ENCODE measurements at regions not wholly inside any gene's neighbourhood (a gene's known extent, or its start where the extent isn't known, plus 50 kb on each side); places are given as distances from the start of the nearest gene placed in this dataset.

DNA sequence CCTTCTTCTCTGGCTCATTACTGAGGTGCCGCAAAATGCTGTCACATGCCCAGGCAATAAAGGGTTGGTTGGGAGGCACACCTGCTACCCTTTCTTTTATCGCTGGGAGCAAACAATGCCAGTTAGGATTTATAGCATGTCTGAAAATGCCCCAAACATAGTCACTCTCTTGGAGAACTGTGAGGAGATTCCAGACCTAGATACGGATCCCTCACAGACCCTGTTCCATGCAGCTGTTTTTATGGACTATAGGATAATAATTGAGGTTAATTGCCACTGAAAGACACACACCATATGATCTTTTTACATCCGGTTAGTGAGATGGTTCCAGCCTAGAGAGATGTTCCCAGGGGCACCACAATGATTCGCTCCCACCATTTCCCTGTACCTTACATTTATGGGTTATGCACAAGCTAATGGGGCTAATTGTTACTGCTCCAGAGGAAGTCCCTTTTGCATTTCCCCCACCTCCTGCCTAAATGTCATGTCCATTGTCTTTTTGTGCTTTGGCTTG is 318.1 kb downstream of the PIK3R1 start:
- intact Hi-C loops (cut with micrococcal nuclease; ENCODE audit: unreplicated experiment): no loop called here
- BruUV-seq (replicated peaks): no TSS peak
- Histone ChIP-seq H3K27me3 (ENCODE audit: control insufficient read depth, insufficient read depth, low read length) (no peaks in the 10 kb centered on the region), H3K27ac (ENCODE audit: low read length) (no peak overlapping the region), H3K4me1 (ENCODE audit: control insufficient read depth, insufficient read depth, low read length) (no peaks in the 10 kb centered on the region), H3K4me3 (ENCODE audit: low read depth in 2 of 2, low read length in 2 of 2) (no peak overlapping the region), H3K9me3 (ENCODE audit: control insufficient read depth, insufficient read depth, low read depth, low read length) (no peaks in the 10 kb centered on the region), H3K36me3 (ENCODE audit: control insufficient read depth, insufficient read depth, low read length) (no peaks in the 10 kb centered on the region)
- POLR2A ChIA-PET: no interaction called here
- DNase-seq (ENCODE audit: low read depth, low spot score) (no peak), ATAC-seq (no peak)
- TF ChIP-seq POLR2AphosphoS5 (IDR thresholded peaks at IDR 0.05; ENCODE audit: low read depth, low read length): no peak
- TF ChIP-seq TCF7L2 (IDR thresholded peaks at IDR 0.05; ENCODE audit: low read depth, low read length): no peak
- no peak for TF ChIP-seq SIN3A (IDR thresholded peaks at IDR 0.05; ENCODE audit: borderline replicate concordance, insufficient read depth, low read depth, low read length)
- TF ChIP-seq, protein P1, sequence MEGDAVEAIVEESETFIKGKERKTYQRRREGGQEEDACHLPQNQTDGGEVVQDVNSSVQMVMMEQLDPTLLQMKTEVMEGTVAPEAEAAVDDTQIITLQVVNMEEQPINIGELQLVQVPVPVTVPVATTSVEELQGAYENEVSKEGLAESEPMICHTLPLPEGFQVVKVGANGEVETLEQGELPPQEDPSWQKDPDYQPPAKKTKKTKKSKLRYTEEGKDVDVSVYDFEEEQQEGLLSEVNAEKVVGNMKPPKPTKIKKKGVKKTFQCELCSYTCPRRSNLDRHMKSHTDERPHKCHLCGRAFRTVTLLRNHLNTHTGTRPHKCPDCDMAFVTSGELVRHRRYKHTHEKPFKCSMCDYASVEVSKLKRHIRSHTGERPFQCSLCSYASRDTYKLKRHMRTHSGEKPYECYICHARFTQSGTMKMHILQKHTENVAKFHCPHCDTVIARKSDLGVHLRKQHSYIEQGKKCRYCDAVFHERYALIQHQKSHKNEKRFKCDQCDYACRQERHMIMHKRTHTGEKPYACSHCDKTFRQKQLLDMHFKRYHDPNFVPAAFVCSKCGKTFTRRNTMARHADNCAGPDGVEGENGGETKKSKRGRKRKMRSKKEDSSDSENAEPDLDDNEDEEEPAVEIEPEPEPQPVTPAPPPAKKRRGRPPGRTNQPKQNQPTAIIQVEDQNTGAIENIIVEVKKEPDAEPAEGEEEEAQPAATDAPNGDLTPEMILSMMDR (IDR thresholded peaks at IDR 0.05): no peak
- in situ Hi-C loops (cut with HindIII; ENCODE audit: low pct_unique_long_range_greater_than_20kb, low sequenced_read_pairs): no loop called here
- CTCF ChIA-PET: no interaction called here

DNA sequence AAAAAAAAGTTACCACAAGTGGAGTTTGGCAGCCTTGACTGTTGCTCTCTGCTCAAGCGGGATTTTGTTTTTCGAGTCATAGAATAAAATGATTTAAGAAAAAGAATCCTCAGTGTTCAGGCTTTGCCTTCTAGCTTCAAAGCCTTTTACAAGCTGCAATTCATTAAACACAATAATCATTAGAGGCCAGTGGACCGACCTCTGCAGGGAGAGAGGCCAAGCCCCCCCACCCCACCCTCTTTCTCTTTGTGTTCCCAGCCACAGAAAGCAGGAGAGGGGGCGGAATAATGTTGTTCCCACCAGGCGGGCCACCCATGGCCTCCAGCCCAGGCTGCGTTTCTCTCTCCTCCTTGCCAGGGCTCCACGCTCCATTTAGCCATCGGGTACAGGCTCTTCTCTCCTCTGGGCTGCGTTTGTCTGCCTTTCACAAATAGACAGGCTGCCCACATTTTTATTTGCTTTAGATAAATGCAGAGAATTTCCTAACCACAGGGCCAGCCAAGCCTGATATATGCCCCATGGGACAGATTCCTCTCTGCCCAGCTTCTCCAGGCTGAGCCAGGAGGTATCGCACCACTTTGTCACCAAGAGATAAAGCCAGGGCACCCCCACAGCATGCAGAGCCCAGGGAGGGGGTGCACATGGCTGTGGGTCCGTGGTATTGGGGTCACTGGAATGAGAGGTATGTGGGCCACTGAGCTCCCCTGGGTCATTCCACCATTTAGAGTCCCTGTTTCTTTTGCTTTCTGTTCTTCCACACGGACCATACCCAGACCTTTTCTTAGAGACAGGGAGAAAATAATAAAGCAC is 318.8 kb downstream of the PIK3R1 start:
- Histone ChIP-seq H3K27ac (ENCODE audit: low read length) (no peak overlapping the region), H3K4me3 (ENCODE audit: low read depth in 2 of 2, low read length in 2 of 2) (no peak overlapping the region), H3K4me1 (ENCODE audit: control insufficient read depth, insufficient read depth, low read length) (no peaks in the 10 kb centered on the region), H3K27me3 (ENCODE audit: control insufficient read depth, insufficient read depth, low read length) (no peaks in the 10 kb centered on the region), H3K36me3 (ENCODE audit: control insufficient read depth, insufficient read depth, low read length) (no peaks in the 10 kb centered on the region), H3K9me3 (ENCODE audit: control insufficient read depth, insufficient read depth, low read depth, low read length) (no peaks in the 10 kb centered on the region)
- POLR2A ChIA-PET: no interaction called here
- no peak for DNase-seq (ENCODE audit: low read depth, low spot score)
- no TSS peak for BruUV-seq (replicated peaks)
- CTCF ChIA-PET: no interaction called here
- intact Hi-C loops (cut with micrococcal nuclease; ENCODE audit: unreplicated experiment) (no loop called here), in situ Hi-C loops (cut with HindIII; ENCODE audit: low pct_unique_long_range_greater_than_20kb, low sequenced_read_pairs) (no loop called here)
- no peak; the same call in 1 of the 2 replicates for ATAC-seq
- TF ChIP-seq, protein P1 (IDR thresholded peaks at IDR 0.05): no peak
- no peak for TF ChIP-seq TCF7L2 (IDR thresholded peaks at IDR 0.05; ENCODE audit: low read depth, low read length)
- no peak for TF ChIP-seq SIN3A (IDR thresholded peaks at IDR 0.05; ENCODE audit: borderline replicate concordance, insufficient read depth, low read depth, low read length)

DNA sequence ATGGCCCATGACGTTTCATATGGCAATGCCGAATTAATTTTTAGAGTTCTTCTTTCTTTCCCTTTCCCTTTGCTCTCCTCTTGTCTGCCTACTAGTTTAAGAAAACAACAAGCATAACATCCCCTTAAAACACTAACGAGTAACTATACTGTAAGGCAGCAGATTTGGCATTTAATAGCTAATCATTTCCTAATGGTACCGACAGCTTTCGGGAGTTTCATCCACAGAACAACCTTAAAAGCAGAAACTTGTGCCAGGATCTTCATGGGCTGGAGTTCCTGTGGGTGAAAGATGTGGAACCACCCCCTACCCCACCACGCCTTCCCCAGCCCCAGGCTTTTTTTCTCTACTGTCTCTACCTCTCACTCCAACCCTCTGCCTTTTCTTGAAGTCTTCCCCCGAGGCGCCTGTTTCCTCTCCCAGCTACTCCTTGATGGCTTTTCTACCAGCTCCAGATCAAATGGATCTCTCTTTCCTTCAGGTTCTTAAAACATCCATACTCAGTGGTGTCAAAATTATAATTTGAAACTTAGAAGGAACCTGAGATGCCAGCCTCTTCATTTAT is 319.5 kb downstream of the PIK3R1 start:
- H3K4me3 ChIP-seq (ENCODE audit: low read depth in 2 of 2, low read length in 2 of 2): no peak overlapping the region
- no peaks in the 10 kb centered on the region for H3K4me1 ChIP-seq (ENCODE audit: control insufficient read depth, insufficient read depth, low read length)
- POLR2A ChIA-PET: interaction anchor here (0.6 kb wide), 1 partner anchor 263 kb away, joined by 3 read pairs; no protein-coding TSS in a partner anchor
- H3K36me3 ChIP-seq (ENCODE audit: control insufficient read depth, insufficient read depth, low read length): no peaks in the 10 kb centered on the region
- in situ Hi-C loops (cut with HindIII; ENCODE audit: low pct_unique_long_range_greater_than_20kb, low sequenced_read_pairs) (no loop called here), intact Hi-C loops (cut with micrococcal nuclease; ENCODE audit: unreplicated experiment) (no loop called here)
- DNase-seq (ENCODE audit: low read depth, low spot score) (no peak), ATAC-seq (no peak)
- no peak overlapping the region for H3K27ac ChIP-seq (ENCODE audit: low read length)
- no peaks in the 10 kb centered on the region for H3K9me3 ChIP-seq (ENCODE audit: control insufficient read depth, insufficient read depth, low read depth, low read length)
- no TSS peak for BruUV-seq (replicated peaks)
- no peaks in the 10 kb centered on the region for H3K27me3 ChIP-seq (ENCODE audit: control insufficient read depth, insufficient read depth, low read length)
- TF ChIP-seq, protein P1 (IDR thresholded peaks at IDR 0.05): no peak
- TF ChIP-seq SIN3A (IDR thresholded peaks at IDR 0.05; ENCODE audit: borderline replicate concordance, insufficient read depth, low read depth, low read length) (no peak), TCF7L2 (IDR thresholded peaks at IDR 0.05; ENCODE audit: low read depth, low read length) (no peak), POLR2AphosphoS5 (IDR thresholded peaks at IDR 0.05; ENCODE audit: low read depth, low read length) (no peak)
- TF ChIP-seq, protein P2, sequence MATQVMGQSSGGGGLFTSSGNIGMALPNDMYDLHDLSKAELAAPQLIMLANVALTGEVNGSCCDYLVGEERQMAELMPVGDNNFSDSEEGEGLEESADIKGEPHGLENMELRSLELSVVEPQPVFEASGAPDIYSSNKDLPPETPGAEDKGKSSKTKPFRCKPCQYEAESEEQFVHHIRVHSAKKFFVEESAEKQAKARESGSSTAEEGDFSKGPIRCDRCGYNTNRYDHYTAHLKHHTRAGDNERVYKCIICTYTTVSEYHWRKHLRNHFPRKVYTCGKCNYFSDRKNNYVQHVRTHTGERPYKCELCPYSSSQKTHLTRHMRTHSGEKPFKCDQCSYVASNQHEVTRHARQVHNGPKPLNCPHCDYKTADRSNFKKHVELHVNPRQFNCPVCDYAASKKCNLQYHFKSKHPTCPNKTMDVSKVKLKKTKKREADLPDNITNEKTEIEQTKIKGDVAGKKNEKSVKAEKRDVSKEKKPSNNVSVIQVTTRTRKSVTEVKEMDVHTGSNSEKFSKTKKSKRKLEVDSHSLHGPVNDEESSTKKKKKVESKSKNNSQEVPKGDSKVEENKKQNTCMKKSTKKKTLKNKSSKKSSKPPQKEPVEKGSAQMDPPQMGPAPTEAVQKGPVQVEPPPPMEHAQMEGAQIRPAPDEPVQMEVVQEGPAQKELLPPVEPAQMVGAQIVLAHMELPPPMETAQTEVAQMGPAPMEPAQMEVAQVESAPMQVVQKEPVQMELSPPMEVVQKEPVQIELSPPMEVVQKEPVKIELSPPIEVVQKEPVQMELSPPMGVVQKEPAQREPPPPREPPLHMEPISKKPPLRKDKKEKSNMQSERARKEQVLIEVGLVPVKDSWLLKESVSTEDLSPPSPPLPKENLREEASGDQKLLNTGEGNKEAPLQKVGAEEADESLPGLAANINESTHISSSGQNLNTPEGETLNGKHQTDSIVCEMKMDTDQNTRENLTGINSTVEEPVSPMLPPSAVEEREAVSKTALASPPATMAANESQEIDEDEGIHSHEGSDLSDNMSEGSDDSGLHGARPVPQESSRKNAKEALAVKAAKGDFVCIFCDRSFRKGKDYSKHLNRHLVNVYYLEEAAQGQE (IDR thresholded peaks at IDR 0.05; ENCODE audit: insufficient read depth in 1 of 2, low read depth in 2 of 2, low read length in 1 of 2): no peak
- CTCF ChIA-PET: no interaction called here
